ENCODE measurements at regions not wholly inside any gene's neighbourhood (a gene's known extent, or its start where the extent isn't known, plus 50 kb on each side); places are given as distances from the start of the nearest gene placed in this dataset.

DNA sequence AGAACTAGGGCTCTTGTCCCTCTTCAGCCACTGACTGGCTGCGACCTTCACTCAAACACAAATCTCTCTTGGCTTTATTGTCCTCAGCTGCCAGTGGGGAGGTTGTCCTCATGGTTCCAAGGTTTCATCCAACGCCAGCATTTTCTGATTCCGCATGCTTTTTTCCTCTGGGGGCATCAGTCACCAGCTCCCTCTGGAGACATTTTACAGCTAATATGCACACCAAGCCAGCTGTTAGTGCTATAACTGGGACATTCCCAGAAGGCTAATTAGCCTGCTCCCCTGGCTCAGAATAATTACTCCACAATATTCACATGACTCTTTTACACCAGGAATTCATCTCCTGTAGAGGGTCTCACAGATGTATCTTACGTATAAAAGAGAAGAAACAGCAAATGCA lies 193.6 kb upstream of the ANKRD55 start:
- TF ChIP-seq, protein P1, sequence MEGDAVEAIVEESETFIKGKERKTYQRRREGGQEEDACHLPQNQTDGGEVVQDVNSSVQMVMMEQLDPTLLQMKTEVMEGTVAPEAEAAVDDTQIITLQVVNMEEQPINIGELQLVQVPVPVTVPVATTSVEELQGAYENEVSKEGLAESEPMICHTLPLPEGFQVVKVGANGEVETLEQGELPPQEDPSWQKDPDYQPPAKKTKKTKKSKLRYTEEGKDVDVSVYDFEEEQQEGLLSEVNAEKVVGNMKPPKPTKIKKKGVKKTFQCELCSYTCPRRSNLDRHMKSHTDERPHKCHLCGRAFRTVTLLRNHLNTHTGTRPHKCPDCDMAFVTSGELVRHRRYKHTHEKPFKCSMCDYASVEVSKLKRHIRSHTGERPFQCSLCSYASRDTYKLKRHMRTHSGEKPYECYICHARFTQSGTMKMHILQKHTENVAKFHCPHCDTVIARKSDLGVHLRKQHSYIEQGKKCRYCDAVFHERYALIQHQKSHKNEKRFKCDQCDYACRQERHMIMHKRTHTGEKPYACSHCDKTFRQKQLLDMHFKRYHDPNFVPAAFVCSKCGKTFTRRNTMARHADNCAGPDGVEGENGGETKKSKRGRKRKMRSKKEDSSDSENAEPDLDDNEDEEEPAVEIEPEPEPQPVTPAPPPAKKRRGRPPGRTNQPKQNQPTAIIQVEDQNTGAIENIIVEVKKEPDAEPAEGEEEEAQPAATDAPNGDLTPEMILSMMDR (IDR thresholded peaks at IDR 0.05), result no peak
- TF ChIP-seq EP300 (IDR thresholded peaks at IDR 0.05) (no peak), POLR2A (IDR thresholded peaks at IDR 0.05) (no peak), POLR2AphosphoS5 (IDR thresholded peaks at IDR 0.05) (no peak)

Data from upper lobe of left lung (tissue), 4 donors.